HepG2 (cell line): ENCODE measurements at regions not wholly inside any gene's neighbourhood (a gene's known extent, or its start where the extent isn't known, plus 50 kb on each side); places are given as distances from the start of the nearest gene placed in this dataset.
A peak's percentile ranks its signal among the peaks of the same experiment; 100 is the strongest.

Experiments used
- ATAC-seq: fragments of 200-7000 bp; cut with Tn5 transposase; 3 replicates; pipeline ENCODE4 v1.9.1; 2020; ENCODE audit warnings: mild to moderate bottlenecking, moderate library complexity
- BruUV-seq: library from RNA; stranded (reverse); fragments of 400-500 nt; replicated peaks from 2 replicates; lab custom pipeline; 2021; lab: Mats Ljungman, UMichigan
- CTCF ChIA-PET: fragments of 300-600 bp; formaldehyde crosslinking; extraction: SDS; loops from one replicate; lab custom pipeline; 2021; ENCODE audit warnings: low total read pairs, inconsistent platforms, low intra/inter-chr PET ratio; lab: Yijun Ruan, JAX
- POLR2A ChIA-PET: fragments of 350-600 bp; sonication (Branson Sonifier 250); formaldehyde crosslinking; loops from one replicate; lab custom pipeline; 2020; ENCODE audit warnings: antibody characterized with exemption, inconsistent platforms; lab: Yijun Ruan, JAX
- DNase-seq: peaks from one replicate; pipeline ENCODE4 v3.0.0-alpha.2; 2015; ENCODE audit warnings: low spot score
- FAIRE-seq: peaks from 3 replicates; lab custom pipeline; 2011; peaks lifted over from hg19 to GRCh38; lab: Jason Lieb, UNC
- H2AFZ ChIP-seq: one replicate; pipeline ENCODE4 v1.6.1; 2011; ENCODE audit warnings: low read length, inconsistent platforms
- H3K27ac ChIP-seq: fragments of 300-600 bp; 3 replicates; pipeline ENCODE4 v1.8.0; 2011; ENCODE audit warnings: mixed run types, mild to moderate bottlenecking, mixed read lengths, low read length, inconsistent platforms; ENCODE audit not compliant: insufficient read depth; ENCODE audit errors: extremely low read length
- H3K27me3 ChIP-seq, 2 experiments: fragments of 200-600 bp in 1 of 2; 2 replicates in 1 of 2; 3 replicates in 1 of 2; pipeline versions ENCODE4 v1.6.0 to v1.8.0; 2011; ENCODE audit warnings: low read length in 2 of 2, mild to moderate bottlenecking in 2 of 2, moderate library complexity in 2 of 2, inconsistent platforms in 1 of 2; ENCODE audit not compliant: insufficient read depth in 2 of 2, control insufficient read depth in 1 of 2
- H3K36me3 ChIP-seq, 2 experiments: fragments of 200-600 bp in 1 of 2; replicated peaks in 1 of 2; 2 replicates in 1 of 2; 3 replicates in 1 of 2; pipeline versions ENCODE4 v1.5.1 to v1.8.0; 2011; ENCODE audit warnings: low read length in 2 of 2, inconsistent platforms in 1 of 2; ENCODE audit not compliant: insufficient read depth in 2 of 2, control insufficient read depth in 1 of 2
- H3K4me1 ChIP-seq: 2 replicates; pipeline ENCODE4 v1.5.1; 2012; ENCODE audit warnings: low read length, inconsistent platforms; ENCODE audit not compliant: insufficient read depth
- H3K4me2 ChIP-seq: 2 replicates; pipeline ENCODE4 v1.6.0; 2011; ENCODE audit warnings: low read depth, low read length, inconsistent platforms
- H3K4me3 ChIP-seq, 3 experiments: fragments of 200-600 bp in 1 of 3; sonication (generic), shearing (Covaris generic) in 1 of 3; replicated peaks in 1 of 3; 2 replicates each; pipeline ENCODE4 v1.5.1; 2011 to 2016; ENCODE audit warnings: low read length in 3 of 3, inconsistent platforms in 2 of 3, low read depth in 2 of 3, mild to moderate bottlenecking in 2 of 3, control low read depth in 1 of 3, mixed read lengths in 1 of 3; ENCODE audit not compliant: insufficient read depth in 1 of 3
- H3K79me2 ChIP-seq: one replicate; pipeline ENCODE4 v1.6.1; 2011; ENCODE audit warnings: low read length, inconsistent platforms; ENCODE audit not compliant: insufficient read depth
- H3K9ac ChIP-seq: 2 replicates; pipeline ENCODE4 v1.6.0; 2011; ENCODE audit warnings: mild to moderate bottlenecking, low read depth, low read length, inconsistent platforms; ENCODE audit not compliant: insufficient read depth
- H3K9me3 ChIP-seq: 2 replicates; pipeline ENCODE4 v1.5.1; 2012; ENCODE audit warnings: mild to moderate bottlenecking, low read length
- H4K20me1 ChIP-seq: 2 replicates; pipeline ENCODE4 v1.6.0; 2011; ENCODE audit warnings: inconsistent platforms, mild to moderate bottlenecking, low read length, moderate library complexity; ENCODE audit not compliant: insufficient read depth
- ATAD3A ChIP-seq: sonication (generic); formaldehyde crosslinking; IDR thresholded peaks from 2 replicates; pipeline ENCODE4 v1.4.0; 2020; ENCODE audit warnings: missing genetic modification reagents
- KDM6A ChIP-seq: IDR thresholded peaks from 2 replicates; pipeline ENCODE4 v1.6.1; 2016; ENCODE audit warnings: low read depth
- MED1 ChIP-seq: sonication (generic); formaldehyde crosslinking; IDR thresholded peaks from 2 replicates; pipeline ENCODE4 v1.4.0; 2020; ENCODE audit warnings: missing genetic modification reagents
- NAIF1 ChIP-seq: sonication (generic); formaldehyde crosslinking; IDR thresholded peaks from 2 replicates; pipeline ENCODE4 v1.5.0; 2020; ENCODE audit warnings: mild to moderate bottlenecking, missing genetic modification reagents, borderline replicate concordance
- RFXAP ChIP-seq: sonication (generic); formaldehyde crosslinking; IDR thresholded peaks from 2 replicates; pipeline ENCODE4 v1.4.0; 2020; ENCODE audit warnings: missing genetic modification reagents, borderline replicate concordance
- SATB2 ChIP-seq: sonication (generic); formaldehyde crosslinking; IDR thresholded peaks from 2 replicates; pipeline ENCODE4 v1.5.0; 2020; ENCODE audit warnings: missing genetic modification reagents
- SOX6 ChIP-seq, 2 experiments: fragments of 450-650 bp in 1 of 2; sonication (generic) in 1 of 2; formaldehyde crosslinking in 1 of 2; IDR thresholded peaks; 2 replicates each; pipeline versions ENCODE4 v1.4.0 to v1.6.1; 2017 to 2020; ENCODE audit warnings: antibody characterized with exemption in 1 of 2, mild to moderate bottlenecking in 1 of 2, missing genetic modification reagents in 1 of 2
- ZNF326 ChIP-seq: sonication (generic); formaldehyde crosslinking; IDR thresholded peaks from 2 replicates; pipeline ENCODE4 v1.4.0; 2020; ENCODE audit warnings: missing genetic modification reagents, borderline replicate concordance
- ZNF451 ChIP-seq: sonication (generic); formaldehyde crosslinking; IDR thresholded peaks from 2 replicates; pipeline ENCODE4 v1.5.0; 2020; ENCODE audit warnings: mild to moderate bottlenecking, missing genetic modification reagents
- ZNF543 ChIP-seq: sonication (generic); formaldehyde crosslinking; IDR thresholded peaks from 2 replicates; pipeline ENCODE4 v1.4.0; 2020; ENCODE audit warnings: mild to moderate bottlenecking, missing genetic modification reagents
- WGBS: methylation state at CpG from one replicate; pipeline ENCODE4 v1.1.6; 2017; ENCODE audit warnings: low lambda C conversion rate; 5-methylcytosine and 5-hydroxymethylcytosine counted together
- in situ Hi-C: cut with HindIII; loops from 2 replicates; pipeline ENCODE4 v1.10.0; 2017; ENCODE audit warnings: low pct_unique_long_range_greater_than_20kb; ENCODE audit not compliant: extremely low pct_ligation_motif_present
- intact Hi-C: fragments of 100-400 bp; cut with micrococcal nuclease; formaldehyde crosslinking; loops from one replicate; pipeline ENCODE4 v1.10.0; 2022; ENCODE audit not compliant: unreplicated experiment
- TF ChIP-seq, protein P1 (sequence below): IDR thresholded peaks from 2 replicates; pipeline ENCODE4 v1.6.1; 2016; ENCODE audit warnings: mild to moderate bottlenecking, missing biosample characterization, missing genetic modification reagents
- TF ChIP-seq, protein P2 (sequence below): sonication (generic); IDR thresholded peaks from 2 replicates; pipeline ENCODE4 v1.6.1; 2016; ENCODE audit warnings: low read depth, borderline replicate concordance
- TF ChIP-seq, protein P3 (sequence below): sonication (generic); formaldehyde crosslinking; IDR thresholded peaks from 2 replicates; pipeline ENCODE4 v1.5.1; 2020; ENCODE audit warnings: missing genetic modification reagents, mild to moderate bottlenecking, borderline replicate concordance

DNA sequence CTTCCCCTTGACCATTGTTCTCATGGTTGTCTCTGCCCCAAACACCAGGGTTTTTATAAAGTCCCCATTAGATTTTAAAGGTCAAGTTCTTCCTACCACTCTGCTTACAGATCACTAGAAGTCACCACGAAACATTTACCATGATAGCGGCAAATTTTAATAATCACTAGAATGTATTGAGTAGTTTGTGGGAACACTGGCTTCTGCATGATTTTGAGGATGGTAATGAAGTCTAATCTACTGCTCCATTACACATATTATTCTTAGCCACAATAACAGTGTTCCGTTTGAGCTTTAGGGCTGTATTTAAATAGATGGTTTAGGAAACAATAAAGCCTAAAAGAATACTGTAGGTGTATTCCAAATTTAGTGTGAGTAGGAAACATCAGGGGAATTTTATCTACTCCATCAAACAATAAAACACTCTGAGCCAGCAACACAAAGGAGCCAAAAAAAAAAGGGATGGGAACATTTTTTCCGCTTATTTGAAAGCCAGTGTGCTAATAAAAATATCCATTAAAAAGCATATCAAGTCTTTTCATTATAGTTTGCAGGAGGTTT, 49.7 kb downstream of the KLF12 start:
- H3K36me3 ChIP-seq: no peaks in the 10 kb centered on the region
- no peak overlapping the region for H3K9ac ChIP-seq
- no peak overlapping the region for H3K4me2 ChIP-seq
- no peaks in the 10 kb centered on the region for H4K20me1 ChIP-seq
- in situ Hi-C loops: no loop called here
- no peak for DNase-seq
- no peak overlapping the region for H3K4me3 ChIP-seq
- no peak for ATAC-seq
- H3K4me1 ChIP-seq: peaks cover 45% of the 10 kb centered on the region
- no peak overlapping the region for H3K27ac ChIP-seq
- CTCF ChIA-PET: no interaction called here
- no peaks in the 10 kb centered on the region for H3K79me2 ChIP-seq
- intact Hi-C loops: loop anchor here (10.0 kb wide), 1 partner anchor 60 kb away; no protein-coding TSS in a partner anchor
- no peak for FAIRE-seq
- H3K27me3 ChIP-seq: no peaks in the 10 kb centered on the region
- TF ChIP-seq SOX6 (IDR thresholded peaks at IDR 0.05) (no peak), SOX6 (CRISPR knock-in tag; IDR thresholded peaks at IDR 0.05) (no peak), ATAD3A (CRISPR knock-in tag) (no peak), NAIF1 (CRISPR knock-in tag) (no peak), ZNF543 (CRISPR knock-in tag) (no peak)
- TF ChIP-seq, protein P1, sequence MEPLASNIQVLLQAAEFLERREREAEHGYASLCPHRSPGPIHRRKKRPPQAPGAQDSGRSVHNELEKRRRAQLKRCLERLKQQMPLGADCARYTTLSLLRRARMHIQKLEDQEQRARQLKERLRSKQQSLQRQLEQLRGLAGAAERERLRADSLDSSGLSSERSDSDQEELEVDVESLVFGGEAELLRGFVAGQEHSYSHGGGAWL (CRISPR knock-in tag): no peak
- TF ChIP-seq, protein P2, sequence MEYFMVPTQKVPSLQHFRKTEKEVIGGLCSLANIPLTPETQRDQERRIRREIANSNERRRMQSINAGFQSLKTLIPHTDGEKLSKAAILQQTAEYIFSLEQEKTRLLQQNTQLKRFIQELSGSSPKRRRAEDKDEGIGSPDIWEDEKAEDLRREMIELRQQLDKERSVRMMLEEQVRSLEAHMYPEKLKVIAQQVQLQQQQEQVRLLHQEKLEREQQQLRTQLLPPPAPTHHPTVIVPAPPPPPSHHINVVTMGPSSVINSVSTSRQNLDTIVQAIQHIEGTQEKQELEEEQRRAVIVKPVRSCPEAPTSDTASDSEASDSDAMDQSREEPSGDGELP: no peak
- TF ChIP-seq, all 625 proteins: peak for 0
- H2AFZ ChIP-seq: no peak overlapping the region
- POLR2A ChIA-PET: no interaction called here
- WGBS: 94% methylated on average over 4 of the region's 4 CpGs
- H3K9me3 ChIP-seq: no peaks in the 10 kb centered on the region
- BruUV-seq: no TSS peak

DNA sequence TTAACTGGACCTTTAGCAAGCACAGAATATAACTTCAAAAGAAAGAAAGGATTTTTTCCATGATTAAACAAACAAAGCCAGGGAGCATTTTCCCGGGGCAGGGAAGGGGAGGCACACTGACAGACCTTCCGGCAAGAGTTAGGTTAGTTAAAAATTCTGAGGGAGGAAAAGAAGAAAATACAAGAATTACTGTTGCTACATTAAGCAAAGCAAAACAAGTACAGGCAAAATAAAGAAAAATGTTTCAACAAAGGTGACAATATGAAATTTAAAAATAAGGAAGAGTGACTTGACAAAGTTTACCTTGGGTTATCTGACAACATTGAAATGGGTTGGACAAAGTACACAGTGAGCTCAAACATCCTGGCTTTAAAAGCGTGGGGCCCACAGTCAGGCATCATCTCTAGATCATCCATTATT, 51.5 kb downstream of the KLF12 start:
- H2AFZ ChIP-seq: peak overlapping the region; percentile 59
- in situ Hi-C loops (no loop called here), intact Hi-C loops (loop anchor here (10.0 kb wide), 1 partner anchor 58 kb away; no protein-coding TSS in a partner anchor)
- H3K4me2 ChIP-seq: peak overlapping the region; percentile 67
- no peak overlapping the region for H3K9ac ChIP-seq
- 0% methylated on average over 3 of the region's 3 CpGs for WGBS
- no peaks in the 10 kb centered on the region for H3K79me2 ChIP-seq
- ChIA-PET CTCF (no interaction called here), POLR2A (no interaction called here)
- H3K9me3 ChIP-seq: no peaks in the 10 kb centered on the region
- no peaks in the 10 kb centered on the region for H3K27me3 ChIP-seq
- no TSS peak for BruUV-seq
- peak overlapping the region; percentile 68 for H3K27ac ChIP-seq
- H3K4me1 ChIP-seq: peaks cover 45% of the 10 kb centered on the region
- H4K20me1 ChIP-seq: no peaks in the 10 kb centered on the region
- ATAC-seq (peak; percentile 93), FAIRE-seq (no peak), DNase-seq (peak; percentile 73)
- H3K36me3 ChIP-seq: no peaks in the 10 kb centered on the region
- H3K4me3 ChIP-seq: peak overlapping the region in 1 of 3 experiments; percentile 30; a peak in 1 of 6 replicates
- TF ChIP-seq, protein P3, sequence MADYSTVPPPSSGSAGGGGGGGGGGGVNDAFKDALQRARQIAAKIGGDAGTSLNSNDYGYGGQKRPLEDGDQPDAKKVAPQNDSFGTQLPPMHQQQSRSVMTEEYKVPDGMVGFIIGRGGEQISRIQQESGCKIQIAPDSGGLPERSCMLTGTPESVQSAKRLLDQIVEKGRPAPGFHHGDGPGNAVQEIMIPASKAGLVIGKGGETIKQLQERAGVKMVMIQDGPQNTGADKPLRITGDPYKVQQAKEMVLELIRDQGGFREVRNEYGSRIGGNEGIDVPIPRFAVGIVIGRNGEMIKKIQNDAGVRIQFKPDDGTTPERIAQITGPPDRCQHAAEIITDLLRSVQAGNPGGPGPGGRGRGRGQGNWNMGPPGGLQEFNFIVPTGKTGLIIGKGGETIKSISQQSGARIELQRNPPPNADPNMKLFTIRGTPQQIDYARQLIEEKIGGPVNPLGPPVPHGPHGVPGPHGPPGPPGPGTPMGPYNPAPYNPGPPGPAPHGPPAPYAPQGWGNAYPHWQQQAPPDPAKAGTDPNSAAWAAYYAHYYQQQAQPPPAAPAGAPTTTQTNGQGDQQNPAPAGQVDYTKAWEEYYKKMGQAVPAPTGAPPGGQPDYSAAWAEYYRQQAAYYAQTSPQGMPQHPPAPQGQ (CRISPR knock-in tag): no peak
- no peak for TF ChIP-seq ZNF451 (CRISPR knock-in tag)
- peak; percentile 41 for TF ChIP-seq MED1
- no peak for TF ChIP-seq ZNF326 (CRISPR knock-in tag)
- no peak for TF ChIP-seq SATB2 (CRISPR knock-in tag)
- TF ChIP-seq RFXAP (CRISPR knock-in tag): no peak
- peak; percentile 72 for TF ChIP-seq KDM6A (CRISPR knock-in tag)
